HCT116 (cell line): ENCODE measurements at regions not wholly inside any gene's neighbourhood (a gene's known extent, or its start where the extent isn't known, plus 50 kb on each side); places are given as distances from the start of the nearest gene placed in this dataset.

Source experiments
- ATAC-seq: fragments of 200-7000 bp; cut with Tn5 transposase; 2 replicates; pipeline ENCODE4 v1.9.1; 2020; ENCODE audit warnings: mild to moderate bottlenecking, moderate library complexity
- BruUV-seq: library from RNA; stranded (reverse); fragments of 400-500 nt; replicated peaks from 2 replicates; lab custom pipeline; 2021; lab: Mats Ljungman, UMichigan
- CTCF ChIA-PET: fragments of 300-600 bp; sonication (Branson Sonifier 250); formaldehyde crosslinking; loops from one replicate; lab custom pipeline; 2021; ENCODE audit warnings: antibody characterized with exemption; lab: Charles Lee
- POLR2A ChIA-PET: fragments of 300-600, 350-600 bp; sonication (Branson Sonifier 250); formaldehyde crosslinking; loops from one replicate; lab custom pipeline; 2021; ENCODE audit warnings: antibody characterized with exemption; lab: Charles Lee
- RAD21 ChIA-PET, 2 experiments: fragments of 300-600 bp; sonication (Branson Sonifier 250); formaldehyde crosslinking; loops; one replicate each; lab custom pipeline; 2023; ENCODE audit warnings: low total read pairs in 2 of 2; ENCODE audit not compliant: uncharacterized antibody in 2 of 2, unreplicated experiment in 2 of 2, low non-redundant PET in 1 of 2; lab: Charles Lee
- DNase-seq: peaks from one replicate; pipeline ENCODE4 v3.0.0-alpha.2; 2010; ENCODE audit warnings: low read depth, low spot score
- H2AFZ ChIP-seq: fragments of 200-600 bp; shearing (Covaris generic), sonication (generic); 2 replicates; pipeline ENCODE4 v1.6.1; 2017; ENCODE audit warnings: low read depth, mixed run types, mixed read lengths, antibody characterized with exemption, low read length; ENCODE audit not compliant: poor library complexity, severe bottlenecking
- H3K27ac ChIP-seq: 2 replicates; pipeline ENCODE4 v1.5.1; 2012; ENCODE audit warnings: low read depth, low read length
- H3K27me3 ChIP-seq: fragments of 200-600 bp; sonication (generic); 2 replicates; pipeline ENCODE4 v1.6.1; 2016; ENCODE audit warnings: mixed run types, low read length, mixed read lengths; ENCODE audit not compliant: insufficient read depth
- H3K36me3 ChIP-seq, 2 experiments: fragments of 200-500 bp in 1 of 2; fragments of 200-600 bp in 1 of 2; sonication (Bioruptor generic) in 1 of 2; sonication (generic) in 1 of 2; 2 replicates each; pipeline versions ENCODE4 v1.5.1 to v1.6.1; 2014 to 2016; ENCODE audit warnings: low read length in 2 of 2, inconsistent platforms in 1 of 2, mixed read lengths in 1 of 2, mixed run types in 1 of 2; ENCODE audit not compliant: insufficient read depth in 2 of 2, control insufficient read depth in 1 of 2
- H3K4me1 ChIP-seq, 2 experiments: fragments of 200-600 bp in 1 of 2; sonication (generic) in 1 of 2; 2 replicates each; pipeline versions ENCODE4 v1.5.1 to v1.6.1; 2012 to 2017; ENCODE audit warnings: low read length in 2 of 2, inconsistent platforms in 1 of 2, mild to moderate bottlenecking in 1 of 2, mixed read lengths in 1 of 2, mixed run types in 1 of 2, moderate library complexity in 1 of 2; ENCODE audit not compliant: insufficient read depth in 2 of 2, control insufficient read depth in 1 of 2
- H3K4me2 ChIP-seq: fragments of 200-600 bp; sonication (generic); 2 replicates; pipeline ENCODE4 v1.6.1; 2017; ENCODE audit warnings: mixed run types, low read length, mixed read lengths
- H3K4me3 ChIP-seq, 2 experiments: fragments of 200-600 bp in 1 of 2; sonication (generic) in 1 of 2; replicated peaks in 1 of 2; 2 replicates each; pipeline ENCODE4 v1.5.1; 2011 to 2016; ENCODE audit warnings: low read length in 2 of 2, control low read depth in 1 of 2, low read depth in 1 of 2, mild to moderate bottlenecking in 1 of 2, mixed read lengths in 1 of 2, mixed run types in 1 of 2
- H3K79me2 ChIP-seq: fragments of 200-600 bp; sonication (generic); 2 replicates; pipeline ENCODE4 v1.6.1; 2017; ENCODE audit warnings: mild to moderate bottlenecking, mixed run types, low read length, moderate library complexity, mixed read lengths; ENCODE audit not compliant: insufficient read depth
- H3K9ac ChIP-seq: fragments of 200-600 bp; sonication (generic); 2 replicates; pipeline ENCODE4 v1.6.1; 2016; ENCODE audit warnings: low read length, mixed read lengths
- H3K9me2 ChIP-seq: fragments of 200-600 bp; sonication (generic), shearing (Covaris generic); 2 replicates; pipeline ENCODE4 v1.6.1; 2017; ENCODE audit warnings: mixed run types, mild to moderate bottlenecking, moderate library complexity; ENCODE audit not compliant: insufficient read depth
- H3K9me3 ChIP-seq, 2 experiments: fragments of 200-500 bp in 1 of 2; fragments of 200-600 bp in 1 of 2; sonication (Bioruptor generic) in 1 of 2; sonication (generic) in 1 of 2; 2 replicates each; pipeline ENCODE4 v1.6.1; 2014 to 2017; ENCODE audit warnings: low read length in 2 of 2, mixed read lengths in 2 of 2, inconsistent platforms in 1 of 2, low read depth in 1 of 2, mild to moderate bottlenecking in 1 of 2, mixed run types in 1 of 2, moderate library complexity in 1 of 2; ENCODE audit not compliant: control insufficient read depth in 1 of 2, insufficient read depth in 1 of 2
- H4K20me1 ChIP-seq: fragments of 200-600 bp; sonication (generic), shearing (Covaris generic); 2 replicates; pipeline ENCODE4 v1.6.1; 2017; ENCODE audit warnings: mixed run types, mild to moderate bottlenecking, moderate library complexity; ENCODE audit not compliant: insufficient read depth
- ATF3 ChIP-seq: IDR thresholded peaks from 2 replicates; pipeline ENCODE4 v1.6.1; 2012
- CEBPB ChIP-seq: IDR thresholded peaks from 2 replicates; pipeline ENCODE4 v1.6.1; 2012; ENCODE audit warnings: low read depth
- CTCF ChIP-seq, 3 experiments: fragments of 200-600 bp in 1 of 3; sonication (generic) in 1 of 3; IDR thresholded peaks in 2 of 3; conservative IDR thresholded peaks in 1 of 3; 2 replicates each; pipeline ENCODE4 v1.5.1; 2012 to 2017; ENCODE audit warnings: low read depth in 2 of 3, low read length in 2 of 3, antibody characterized with exemption in 1 of 3, borderline replicate concordance in 1 of 3, control low read depth in 1 of 3, mild to moderate bottlenecking in 1 of 3, mixed read lengths in 1 of 3, mixed run types in 1 of 3, moderate library complexity in 1 of 3; ENCODE audit not compliant: insufficient read depth in 1 of 3
- EGR1 ChIP-seq: IDR thresholded peaks from 2 replicates; pipeline ENCODE4 v1.6.1; 2012; ENCODE audit warnings: low read depth
- EZH2 ChIP-seq: fragments of 200-600 bp; sonication (generic); IDR thresholded peaks from 2 replicates; pipeline ENCODE4 v1.6.1; 2017; ENCODE audit warnings: antibody characterized with exemption, mixed run types
- EZH2phosphoT487 ChIP-seq: fragments of 200-600 bp; IDR thresholded peaks from 2 replicates; pipeline ENCODE4 v1.6.1; 2018; ENCODE audit warnings: antibody characterized with exemption, borderline replicate concordance
- FOSL1 ChIP-seq: IDR thresholded peaks from 2 replicates; pipeline ENCODE4 v1.6.1; 2012; ENCODE audit warnings: low read depth
- POLR2AphosphoS5 ChIP-seq: IDR thresholded peaks from 2 replicates; pipeline ENCODE4 v1.6.1; 2011; ENCODE audit warnings: mild to moderate bottlenecking, low read depth, low read length, moderate library complexity
- SIN3A ChIP-seq: IDR thresholded peaks from 2 replicates; pipeline ENCODE4 v1.6.1; 2012; ENCODE audit warnings: low read depth
- SP1 ChIP-seq: IDR thresholded peaks from 2 replicates; pipeline ENCODE4 v1.6.1; 2012; ENCODE audit warnings: low read depth
- SRF ChIP-seq: IDR thresholded peaks from 2 replicates; pipeline ENCODE4 v1.6.1; 2012; ENCODE audit warnings: low read depth
- TCF7L2 ChIP-seq: IDR thresholded peaks from 2 replicates; pipeline ENCODE4 v1.7.0; 2011; ENCODE audit warnings: borderline replicate concordance, inconsistent platforms; ENCODE audit not compliant: insufficient read depth, insufficient read length; ENCODE audit errors: extremely low read depth
- ZBTB33 ChIP-seq: IDR thresholded peaks from 2 replicates; pipeline ENCODE4 v1.6.1; 2011; ENCODE audit warnings: mild to moderate bottlenecking, low read length, moderate library complexity; ENCODE audit not compliant: insufficient replicate concordance; ENCODE audit errors: extremely low read depth
- ZFX ChIP-seq: fragments of 450-650 bp; IDR thresholded peaks from 2 replicates; pipeline ENCODE4 v1.6.1; 2017
- intact Hi-C: fragments of 100-400 bp; cut with micrococcal nuclease; formaldehyde crosslinking; loops from 2 replicates; pipeline ENCODE4 v1.10.0; 2022

- CTCF ChIA-PET, result no interaction called here
- H3K9me2 ChIP-seq, result no peaks in the 10 kb centered on the region
These were observed 303.8 kb upstream of the TBX18 start for GRCh38 chr6:85068221-85068620.

GRCh38 chr6:85066266-85066665, 301.9 kb upstream of the TBX18 start:
- no peaks in the 10 kb centered on the region for H4K20me1 ChIP-seq
- H3K27me3 ChIP-seq, result no peaks in the 10 kb centered on the region
- H3K4me3 ChIP-seq, result no peak overlapping the region
- DNase-seq, result no peak
- no peak for ATAC-seq
- ChIA-PET RAD21 (no interaction called here), CTCF (no interaction called here), POLR2A (no interaction called here)
- H3K9me3 ChIP-seq, result no peaks in the 10 kb centered on the region
- H3K9me2 ChIP-seq, result no peaks in the 10 kb centered on the region
- H3K27ac ChIP-seq, result no peak overlapping the region
- H3K4me2 ChIP-seq, result no peak overlapping the region
- TF ChIP-seq EGR1 (no peak), ZBTB33 (no peak), FOSL1 (no peak), CTCF (IDR thresholded peaks at IDR 0.05 in 2 of 3, conservative IDR thresholded peaks at IDR 0.05 in 1 of 3; ENCODE audit: borderline replicate concordance in 1 of 3, insufficient read depth in 1 of 3, low read depth in 2 of 3, low read length in 2 of 3) (no peak), ATF3 (no peak), SIN3A (no peak), EZH2 (no peak), CEBPB (no peak), POLR2AphosphoS5 (no peak), SRF (no peak), EZH2phosphoT487 (no peak), ZFX (no peak), SP1 (no peak)
- peaks cover 0 to 5% of the 10 kb centered on the region in 2 experiments; a peak in 1 of 4 replicates for H3K4me1 ChIP-seq
- H3K36me3 ChIP-seq, result no peaks in the 10 kb centered on the region
- BruUV-seq, result no TSS peak
- H2AFZ ChIP-seq, result no peak overlapping the region
- H3K9ac ChIP-seq, result no peak overlapping the region
- intact Hi-C loops, result no loop called here
- no peaks in the 10 kb centered on the region for H3K79me2 ChIP-seq

More at GRCh38 chr6:85068221-85068620, 303.8 kb upstream of the TBX18 start:
- ChIA-PET POLR2A (no interaction called here), RAD21 (no interaction called here)
- Histone ChIP-seq H3K36me3 (no peaks in the 10 kb centered on the region), H3K4me3 (no peak overlapping the region), H4K20me1 (no peaks in the 10 kb centered on the region), H3K27ac (no peak overlapping the region), H3K9me3 (no peaks in the 10 kb centered on the region), H3K27me3 (no peaks in the 10 kb centered on the region), H3K9ac (no peak overlapping the region), H2AFZ (no peak overlapping the region), H3K79me2 (no peaks in the 10 kb centered on the region), H3K4me1 (peaks cover 0 to 5% of the 10 kb centered on the region in 2 experiments; a peak in 1 of 4 replicates), H3K4me2 (no peak overlapping the region)
- ATAC-seq (peak; percentile 40; the same call in 1 of the 2 replicates), DNase-seq (no peak)
- no TSS peak for BruUV-seq
- TF ChIP-seq FOSL1 (peak; percentile 35; the same call in 1 of the 2 replicates), SIN3A (no peak), TCF7L2 (peak; percentile 81)
- intact Hi-C loops, result no loop called here
